ENCODE measurements at regions not wholly inside any gene's neighbourhood (a gene's known extent, or its start where the extent isn't known, plus 50 kb on each side); places are given as distances from the start of the nearest gene placed in this dataset.

DNA sequence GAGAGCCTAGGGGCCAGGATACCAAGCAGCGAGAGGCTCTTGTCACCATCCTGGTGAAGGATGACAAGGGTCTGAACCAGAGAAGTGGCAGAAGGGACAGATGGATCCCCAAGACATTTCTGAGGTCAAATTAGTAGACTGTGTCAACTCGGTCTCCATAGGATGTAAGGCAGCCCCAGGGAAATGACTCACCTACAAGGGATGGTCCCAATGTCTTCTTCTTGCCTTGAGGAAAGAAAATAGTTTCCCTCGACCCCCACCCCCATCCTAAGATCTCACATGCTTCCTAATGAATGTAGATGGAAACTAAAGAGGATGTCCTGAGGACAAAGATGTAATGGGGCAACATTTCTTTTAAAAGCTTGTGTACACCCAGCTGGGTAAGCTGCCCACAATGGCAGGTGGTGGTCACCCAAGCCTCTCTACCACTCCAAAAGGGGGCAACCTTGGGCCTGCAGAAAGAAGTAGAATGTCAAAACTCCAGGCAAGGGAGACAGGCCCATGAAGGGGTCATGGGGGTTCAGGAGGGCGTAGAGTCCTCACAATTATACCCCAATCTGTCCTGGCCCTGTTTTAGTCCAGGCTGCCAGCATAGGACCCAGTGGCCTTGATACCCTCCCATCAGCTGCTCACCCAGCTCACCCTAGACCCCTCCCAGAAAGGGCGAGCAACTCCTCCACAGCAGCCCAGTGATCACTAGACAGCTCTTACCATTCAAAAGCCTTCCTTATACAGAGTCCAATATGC lies 187.4 kb downstream of the ACTL7B start:
- Histone ChIP-seq H3K9me3 (no peaks in the 10 kb centered on the region), H3K4me1 (no peaks in the 10 kb centered on the region), H3K27me3 (no peaks in the 10 kb centered on the region), H3K27ac (no peak overlapping the region), H3K36me3 (no peaks in the 10 kb centered on the region), H3K4me3 (no peak overlapping the region)
- intact Hi-C loops (cut with DNase I; ENCODE audit: low total_unique reads), result no loop called here
- no peak for DNase-seq
- TF ChIP-seq, protein P1, sequence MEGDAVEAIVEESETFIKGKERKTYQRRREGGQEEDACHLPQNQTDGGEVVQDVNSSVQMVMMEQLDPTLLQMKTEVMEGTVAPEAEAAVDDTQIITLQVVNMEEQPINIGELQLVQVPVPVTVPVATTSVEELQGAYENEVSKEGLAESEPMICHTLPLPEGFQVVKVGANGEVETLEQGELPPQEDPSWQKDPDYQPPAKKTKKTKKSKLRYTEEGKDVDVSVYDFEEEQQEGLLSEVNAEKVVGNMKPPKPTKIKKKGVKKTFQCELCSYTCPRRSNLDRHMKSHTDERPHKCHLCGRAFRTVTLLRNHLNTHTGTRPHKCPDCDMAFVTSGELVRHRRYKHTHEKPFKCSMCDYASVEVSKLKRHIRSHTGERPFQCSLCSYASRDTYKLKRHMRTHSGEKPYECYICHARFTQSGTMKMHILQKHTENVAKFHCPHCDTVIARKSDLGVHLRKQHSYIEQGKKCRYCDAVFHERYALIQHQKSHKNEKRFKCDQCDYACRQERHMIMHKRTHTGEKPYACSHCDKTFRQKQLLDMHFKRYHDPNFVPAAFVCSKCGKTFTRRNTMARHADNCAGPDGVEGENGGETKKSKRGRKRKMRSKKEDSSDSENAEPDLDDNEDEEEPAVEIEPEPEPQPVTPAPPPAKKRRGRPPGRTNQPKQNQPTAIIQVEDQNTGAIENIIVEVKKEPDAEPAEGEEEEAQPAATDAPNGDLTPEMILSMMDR (IDR thresholded peaks at IDR 0.05), result no peak

DNA sequence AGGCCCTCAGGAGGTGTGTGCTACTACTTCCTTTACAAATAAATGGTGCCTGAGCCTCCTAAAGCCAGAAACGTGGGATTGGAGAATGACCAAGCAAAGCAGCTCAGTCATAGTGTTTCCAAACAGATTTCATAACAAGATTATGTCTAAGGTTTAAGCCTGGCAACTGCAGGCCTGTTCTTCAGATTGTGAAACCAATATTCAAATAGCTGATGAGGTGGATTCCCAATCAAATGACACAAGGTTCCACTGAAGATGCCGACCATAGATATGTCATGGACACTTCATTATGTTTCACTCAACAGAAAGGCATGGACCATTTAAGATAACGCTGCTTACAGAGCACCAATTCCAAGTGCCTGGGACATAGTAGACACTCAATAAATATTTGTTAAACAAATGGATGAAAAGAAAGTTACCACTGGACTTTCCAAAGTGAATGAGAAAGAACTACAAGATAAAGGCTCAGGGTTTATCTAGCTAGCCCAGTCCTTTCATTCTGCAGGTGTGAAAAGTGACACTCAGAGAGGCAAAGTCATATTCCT lies 189.5 kb downstream of the ACTL7B start:
- Histone ChIP-seq H3K27me3 (no peaks in the 10 kb centered on the region), H3K36me3 (no peaks in the 10 kb centered on the region), H3K27ac (no peak overlapping the region), H3K9me3 (no peaks in the 10 kb centered on the region), H3K4me1 (no peaks in the 10 kb centered on the region), H3K4me3 (no peak overlapping the region)
- DNase-seq, result no peak
- intact Hi-C loops (cut with DNase I; ENCODE audit: low total_unique reads), result no loop called here
- TF ChIP-seq, protein P1 (IDR thresholded peaks at IDR 0.05), result no peak

DNA sequence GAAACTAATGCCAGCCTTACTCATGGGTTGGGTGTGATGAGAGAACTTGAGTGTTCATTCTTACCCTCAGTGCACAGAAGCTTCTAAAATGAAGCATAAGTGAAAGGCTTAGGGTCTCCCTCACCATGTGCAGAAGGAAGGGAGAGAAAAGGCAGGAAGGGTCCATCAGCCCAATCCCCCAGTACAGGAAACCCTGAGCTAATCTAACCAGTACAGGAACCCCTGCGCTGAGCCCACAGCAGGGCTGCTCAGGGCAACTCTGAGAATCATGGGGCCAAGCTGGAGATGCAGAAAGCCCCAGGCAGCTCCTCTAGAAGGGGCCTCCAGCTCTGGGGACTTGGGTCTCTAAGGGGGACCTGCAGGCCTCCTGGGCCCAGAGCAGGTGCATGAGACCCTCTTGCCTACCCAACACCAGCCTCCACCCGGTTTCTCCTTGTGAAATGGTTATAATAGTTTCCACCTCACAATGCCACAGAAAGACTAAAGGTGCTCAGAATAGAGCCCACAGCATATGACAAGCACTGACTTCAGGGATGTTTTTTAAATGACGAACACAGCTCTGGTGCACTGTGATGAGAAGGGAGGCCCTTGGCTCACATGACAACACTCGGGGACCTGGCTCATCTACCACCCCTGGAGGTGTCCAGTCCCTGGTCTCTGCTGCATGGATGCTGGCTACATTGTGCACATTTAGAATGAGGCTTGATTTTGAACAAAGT lies 190.1 kb downstream of the ACTL7B start:
- Histone ChIP-seq H3K9me3 (no peaks in the 10 kb centered on the region), H3K27ac (no peak overlapping the region), H3K36me3 (no peaks in the 10 kb centered on the region), H3K4me3 (no peak overlapping the region), H3K27me3 (no peaks in the 10 kb centered on the region), H3K4me1 (no peaks in the 10 kb centered on the region)
- no peak for DNase-seq
- TF ChIP-seq, protein P1 (IDR thresholded peaks at IDR 0.05), result no peak
- intact Hi-C loops (cut with DNase I; ENCODE audit: low total_unique reads), result no loop called here

DNA sequence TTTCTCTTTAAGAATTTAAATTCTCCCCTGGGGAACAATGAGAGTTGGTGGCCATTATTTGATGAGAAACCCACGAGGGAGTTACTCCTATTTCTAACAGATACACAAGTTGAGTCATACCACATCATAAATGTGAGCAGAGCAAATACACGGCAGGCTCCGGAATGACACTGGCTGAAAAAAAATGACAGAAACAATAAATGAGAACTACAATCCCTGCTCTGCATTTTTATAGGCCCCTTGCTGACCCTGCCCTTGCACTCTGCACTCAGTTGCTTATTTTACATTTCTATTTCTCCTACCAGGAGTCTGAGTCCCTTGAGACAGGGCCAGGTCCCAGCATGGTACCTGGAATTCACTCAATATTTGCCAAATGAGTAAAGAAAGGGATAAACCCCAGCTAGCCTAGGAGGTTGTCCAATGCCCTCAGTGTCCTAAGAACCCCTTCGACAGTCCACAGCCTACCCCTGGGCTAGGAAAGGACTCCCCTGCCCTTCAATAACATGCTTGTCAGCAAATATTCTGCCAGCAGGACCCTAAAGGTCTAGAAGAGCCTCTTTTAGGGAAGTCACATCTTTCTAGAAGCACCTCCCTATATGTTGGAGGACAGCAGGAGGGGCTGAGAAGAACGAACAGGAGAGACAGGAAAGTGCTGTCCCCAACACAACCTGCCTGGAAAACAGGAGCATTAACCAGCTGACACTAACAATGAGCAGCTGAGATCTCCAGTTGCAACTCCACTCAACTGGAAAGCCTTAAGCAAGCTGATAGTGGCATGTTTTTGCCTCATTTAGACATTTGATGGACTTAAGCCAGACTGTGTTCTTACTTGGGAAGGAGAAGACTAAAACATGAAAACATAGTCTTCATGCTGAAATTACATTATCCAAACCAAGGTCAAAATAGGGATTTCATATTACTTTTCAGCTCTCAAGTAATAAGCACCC lies 191.2 kb downstream of the ACTL7B start:
- intact Hi-C loops (cut with DNase I; ENCODE audit: low total_unique reads), result no loop called here
- H3K4me3 ChIP-seq, result no peak overlapping the region
- no peak for DNase-seq
- TF ChIP-seq, protein P1 (IDR thresholded peaks at IDR 0.05), result no peak
- H3K4me1 ChIP-seq, result no peaks in the 10 kb centered on the region
- H3K27me3 ChIP-seq, result no peaks in the 10 kb centered on the region
- no peak overlapping the region for H3K27ac ChIP-seq
- no peaks in the 10 kb centered on the region for H3K36me3 ChIP-seq
- H3K9me3 ChIP-seq, result peaks cover 1 to 9% (median 6%) of the 10 kb centered on the region in 3 donors

DNA sequence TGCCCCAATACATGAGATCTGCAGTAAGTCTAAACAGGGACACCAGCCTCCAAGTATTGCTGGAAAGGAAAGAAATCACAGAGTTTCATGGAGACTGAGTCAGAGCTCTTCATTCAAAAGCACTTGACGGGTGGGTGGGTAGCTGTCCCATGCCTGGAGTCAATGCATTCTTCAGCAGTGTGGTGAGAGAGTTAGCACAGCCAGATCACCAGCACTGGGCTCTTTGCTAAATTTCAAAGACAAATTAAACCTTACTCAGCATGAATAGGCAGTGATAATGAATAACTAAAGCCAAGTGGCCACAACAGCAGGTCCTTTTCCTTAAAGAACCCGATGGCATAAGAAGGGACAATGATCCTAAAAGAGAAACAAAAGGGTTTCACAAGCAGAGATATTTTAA lies 192.4 kb downstream of the ACTL7B start:
- Histone ChIP-seq H3K27ac (no peak overlapping the region), H3K9me3 (peaks cover 3 to 16% (median 15%) of the 10 kb centered on the region in 3 donors), H3K4me1 (no peaks in the 10 kb centered on the region), H3K4me3 (no peak overlapping the region), H3K27me3 (no peaks in the 10 kb centered on the region), H3K36me3 (no peaks in the 10 kb centered on the region)
- DNase-seq, result no peak
- TF ChIP-seq, protein P1 (IDR thresholded peaks at IDR 0.05), result no peak
- intact Hi-C loops (cut with DNase I; ENCODE audit: low total_unique reads), result no loop called here
